ENCODE measurements at regions not wholly inside any gene's neighbourhood (a gene's known extent, or its start where the extent isn't known, plus 50 kb on each side); places are given as distances from the start of the nearest gene placed in this dataset.

DNA sequence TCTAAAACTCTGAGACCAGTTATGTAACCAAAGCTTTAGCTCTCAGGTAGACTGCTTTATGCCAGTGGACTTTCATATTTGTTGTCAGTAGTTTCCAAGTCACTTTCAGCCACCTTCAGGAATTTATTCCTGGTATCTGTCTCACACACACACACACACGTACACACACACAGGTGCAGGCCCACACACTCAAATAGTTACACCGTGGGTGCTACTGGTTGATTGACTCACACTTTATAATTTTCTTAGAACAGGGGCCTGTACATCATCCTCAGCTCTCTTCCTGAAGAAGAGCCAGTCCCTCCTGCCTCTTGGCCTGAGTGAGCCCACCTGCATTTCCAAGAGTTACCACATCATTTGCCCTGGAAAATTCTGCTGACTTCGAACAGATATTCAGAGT, 555.2 kb downstream of the SOX6 start:
- Histone ChIP-seq H3K79me2 (ENCODE audit: insufficient read depth, low read length) (no peaks in the 10 kb centered on the region), H3K9ac (ENCODE audit: insufficient read depth, low read depth, low read length) (no peak overlapping the region), H3K4me2 (ENCODE audit: low read depth, low read length) (no peak overlapping the region), H3K27ac (ENCODE audit: extremely low read length, insufficient read depth, low read length) (no peak overlapping the region), H3K36me3 (replicated peaks in 1 of 2; ENCODE audit: control insufficient read depth in 1 of 2, insufficient read depth in 2 of 2, low read length in 2 of 2) (no peaks in the 10 kb centered on the region), H3K4me1 (ENCODE audit: insufficient read depth, low read length) (no peaks in the 10 kb centered on the region), H3K9me3 (ENCODE audit: low read length) (no peaks in the 10 kb centered on the region), H3K27me3 (ENCODE audit: control insufficient read depth in 1 of 2, insufficient read depth in 2 of 2, low read length in 2 of 2) (no peaks in the 10 kb centered on the region; a peak in 1 of 5 replicates), H2AFZ (ENCODE audit: low read length) (no peak overlapping the region), H4K20me1 (ENCODE audit: insufficient read depth, low read length) (no peaks in the 10 kb centered on the region), H3K4me3 (replicated peaks in 1 of 3; ENCODE audit: insufficient read depth in 1 of 3, low read depth in 2 of 3, low read length in 3 of 3) (no peak overlapping the region)
- 0% methylated on average over 3 of the region's 3 CpGs for WGBS (ENCODE audit: low lambda C conversion rate)
- no peak for ATAC-seq
- FAIRE-seq: no peak
- no peak for DNase-seq (ENCODE audit: low spot score)
- in situ Hi-C loops (cut with HindIII; ENCODE audit: extremely low pct_ligation_motif_present, low pct_unique_long_range_greater_than_20kb): no loop called here
- POLR2A ChIA-PET: no interaction called here
- BruUV-seq (replicated peaks): no TSS peak
- no peak for TF ChIP-seq NFKB2 (CRISPR knock-in tag; IDR thresholded peaks at IDR 0.05; ENCODE audit: borderline replicate concordance)
- TF ChIP-seq ISL2 (CRISPR knock-in tag; IDR thresholded peaks at IDR 0.05): no peak
- no peak for TF ChIP-seq ZNF484 (CRISPR knock-in tag; IDR thresholded peaks at IDR 0.05; ENCODE audit: borderline replicate concordance, low read depth)
- TF ChIP-seq, protein P1, sequence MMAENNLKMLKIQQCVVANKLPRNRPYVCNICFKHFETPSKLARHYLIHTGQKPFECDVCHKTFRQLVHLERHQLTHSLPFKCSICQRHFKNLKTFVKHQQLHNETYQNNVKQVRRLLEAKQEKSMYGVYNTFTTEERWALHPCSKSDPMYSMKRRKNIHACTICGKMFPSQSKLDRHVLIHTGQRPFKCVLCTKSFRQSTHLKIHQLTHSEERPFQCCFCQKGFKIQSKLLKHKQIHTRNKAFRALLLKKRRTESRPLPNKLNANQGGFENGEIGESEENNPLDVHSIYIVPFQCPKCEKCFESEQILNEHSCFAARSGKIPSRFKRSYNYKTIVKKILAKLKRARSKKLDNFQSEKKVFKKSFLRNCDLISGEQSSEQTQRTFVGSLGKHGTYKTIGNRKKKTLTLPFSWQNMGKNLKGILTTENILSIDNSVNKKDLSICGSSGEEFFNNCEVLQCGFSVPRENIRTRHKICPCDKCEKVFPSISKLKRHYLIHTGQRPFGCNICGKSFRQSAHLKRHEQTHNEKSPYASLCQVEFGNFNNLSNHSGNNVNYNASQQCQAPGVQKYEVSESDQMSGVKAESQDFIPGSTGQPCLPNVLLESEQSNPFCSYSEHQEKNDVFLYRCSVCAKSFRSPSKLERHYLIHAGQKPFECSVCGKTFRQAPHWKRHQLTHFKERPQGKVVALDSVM (CRISPR knock-in tag; IDR thresholded peaks at IDR 0.05): no peak
- no peak for TF ChIP-seq ZNF282 (IDR thresholded peaks at IDR 0.05; ENCODE audit: partially characterized antibody)
- no peak for TF ChIP-seq ZNF672 (CRISPR knock-in tag; IDR thresholded peaks at IDR 0.05)
- no peak for TF ChIP-seq CBX5 (CRISPR knock-in tag; IDR thresholded peaks at IDR 0.05; ENCODE audit: borderline replicate concordance)
- TF ChIP-seq, protein P2, sequence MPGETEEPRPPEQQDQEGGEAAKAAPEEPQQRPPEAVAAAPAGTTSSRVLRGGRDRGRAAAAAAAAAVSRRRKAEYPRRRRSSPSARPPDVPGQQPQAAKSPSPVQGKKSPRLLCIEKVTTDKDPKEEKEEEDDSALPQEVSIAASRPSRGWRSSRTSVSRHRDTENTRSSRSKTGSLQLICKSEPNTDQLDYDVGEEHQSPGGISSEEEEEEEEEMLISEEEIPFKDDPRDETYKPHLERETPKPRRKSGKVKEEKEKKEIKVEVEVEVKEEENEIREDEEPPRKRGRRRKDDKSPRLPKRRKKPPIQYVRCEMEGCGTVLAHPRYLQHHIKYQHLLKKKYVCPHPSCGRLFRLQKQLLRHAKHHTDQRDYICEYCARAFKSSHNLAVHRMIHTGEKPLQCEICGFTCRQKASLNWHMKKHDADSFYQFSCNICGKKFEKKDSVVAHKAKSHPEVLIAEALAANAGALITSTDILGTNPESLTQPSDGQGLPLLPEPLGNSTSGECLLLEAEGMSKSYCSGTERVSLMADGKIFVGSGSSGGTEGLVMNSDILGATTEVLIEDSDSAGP (CRISPR knock-in tag; IDR thresholded peaks at IDR 0.05; ENCODE audit: borderline replicate concordance): no peak
- TF ChIP-seq TCF12 (IDR thresholded peaks at IDR 0.05): no peak
- no peak for TF ChIP-seq TCF12 (CRISPR knock-in tag; IDR thresholded peaks at IDR 0.05)
- TF ChIP-seq ZNF660 (CRISPR knock-in tag; IDR thresholded peaks at IDR 0.05; ENCODE audit: borderline replicate concordance, low read depth): no peak
- no peak for TF ChIP-seq RFXAP (CRISPR knock-in tag; IDR thresholded peaks at IDR 0.05; ENCODE audit: borderline replicate concordance)
- CTCF ChIA-PET (ENCODE audit: low intra/inter-chr PET ratio, low total read pairs): no interaction called here
- intact Hi-C loops (cut with micrococcal nuclease; ENCODE audit: unreplicated experiment): no loop called here
